ENCODE measurements at regions not wholly inside any gene's neighbourhood (a gene's known extent, or its start where the extent isn't known, plus 50 kb on each side); places are given as distances from the start of the nearest gene placed in this dataset.

DNA sequence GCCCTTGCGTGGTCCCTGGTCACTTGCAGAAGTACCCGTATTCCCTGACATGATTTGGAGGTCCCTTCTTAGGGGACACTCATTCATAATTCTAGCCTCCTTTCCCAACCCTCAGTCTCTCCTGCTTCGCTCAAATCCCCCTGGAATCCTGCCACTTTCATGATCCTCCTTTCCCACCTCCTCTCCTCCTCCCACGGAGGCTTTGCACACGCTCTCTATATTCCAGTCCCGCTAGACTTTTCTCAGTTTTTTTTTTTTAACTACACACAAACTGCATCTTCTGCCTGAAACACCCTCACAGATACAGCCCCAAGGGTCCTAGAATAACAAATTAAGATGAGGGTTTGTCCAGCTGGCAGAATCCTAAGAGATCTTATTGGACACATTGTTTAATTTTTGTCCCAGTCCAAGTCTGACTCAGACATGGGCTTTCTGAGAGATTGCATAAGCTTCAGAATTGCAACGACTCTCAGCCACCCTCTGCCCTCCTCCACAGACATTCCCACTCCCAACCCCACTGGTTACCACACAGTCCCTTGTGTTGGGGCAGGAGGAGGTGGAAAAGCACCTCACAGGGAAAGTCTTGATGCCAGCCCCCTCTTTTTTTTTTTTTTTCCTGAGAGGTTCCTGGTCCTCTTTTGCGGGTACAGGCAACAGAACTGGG is 739.5 kb upstream of the EEF2KMT start:
- in situ Hi-C loops (cut with MboI; ENCODE audit: low sequenced_read_pairs), result no loop called here

- in situ Hi-C loops (cut with MboI; ENCODE audit: low sequenced_read_pairs), result no loop called here
Measured at GRCh38 chr16:5835876-5836275, 738.3 kb upstream of the EEF2KMT start.

DNA sequence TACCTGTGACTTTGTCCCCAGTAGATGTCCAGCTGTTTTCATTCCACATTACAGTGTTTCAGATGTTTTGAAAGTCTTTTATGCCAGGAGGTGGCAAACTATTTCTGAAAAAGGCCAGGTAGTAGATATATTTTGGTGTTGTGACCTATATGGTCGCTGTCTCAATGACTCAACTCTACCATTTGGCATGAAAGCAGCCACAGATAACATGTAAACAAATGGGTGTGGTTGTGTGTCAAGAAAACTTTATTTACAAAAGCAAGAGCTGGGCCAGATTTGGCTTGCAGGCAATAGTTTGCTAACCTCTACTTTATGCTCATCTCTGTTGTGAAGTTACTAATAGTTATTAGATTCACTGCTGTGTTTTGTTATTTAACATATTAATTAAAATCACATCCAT is 728.7 kb upstream of the EEF2KMT start:
- in situ Hi-C loops (cut with MboI; ENCODE audit: low sequenced_read_pairs), result no loop called here

DNA sequence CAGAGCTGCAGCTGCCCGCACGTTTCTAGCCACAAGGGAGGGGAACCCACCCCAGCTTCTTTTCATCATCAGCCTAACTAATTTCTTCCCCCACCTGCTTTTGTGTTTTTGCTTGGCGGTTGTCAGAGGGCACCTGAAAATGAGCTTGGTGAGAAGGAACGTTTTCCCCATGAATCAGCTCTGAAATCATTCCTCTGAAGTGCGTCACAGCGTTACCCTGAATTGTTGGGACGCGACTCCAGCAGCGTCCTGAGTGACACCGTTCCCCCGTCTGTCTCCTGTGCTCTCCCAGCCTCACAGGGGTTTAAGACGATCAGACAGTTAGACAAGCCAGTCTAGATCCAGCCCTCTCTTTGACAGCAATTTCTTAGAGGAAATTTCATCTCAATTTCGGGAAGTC is 722.9 kb upstream of the EEF2KMT start:
- in situ Hi-C loops (cut with MboI; ENCODE audit: low sequenced_read_pairs), result no loop called here

DNA sequence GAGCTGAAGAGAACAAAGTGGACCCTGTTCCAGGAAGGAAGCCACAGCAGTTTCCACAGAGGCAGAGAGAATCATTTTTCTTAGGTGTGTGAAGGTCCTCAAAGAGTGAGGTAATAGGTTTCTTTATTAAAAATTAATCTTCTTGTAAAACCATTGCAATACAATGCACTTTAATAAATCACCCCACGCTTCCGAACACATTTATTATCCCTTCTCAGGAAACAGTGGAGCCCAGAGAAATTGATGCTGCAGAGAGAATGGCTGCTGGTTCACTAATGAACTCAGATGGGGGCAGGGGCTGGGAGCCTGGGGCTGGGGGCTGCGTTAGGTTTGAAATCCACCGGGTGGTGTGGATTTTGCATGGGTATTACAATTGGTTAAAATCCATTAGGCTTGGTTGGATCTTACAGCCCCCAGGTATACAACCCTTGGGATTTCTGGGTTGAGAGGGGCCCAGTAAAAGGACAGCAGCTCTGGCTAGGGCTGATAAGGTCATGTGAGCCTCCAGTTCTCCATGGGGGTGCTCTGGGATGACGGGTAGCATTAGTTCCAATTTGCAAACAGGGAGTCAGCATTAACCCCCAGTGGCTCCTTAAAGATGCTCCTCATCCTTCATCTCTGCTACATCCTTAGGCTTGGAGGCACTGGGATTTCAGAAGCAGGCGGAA is 718.1 kb upstream of the EEF2KMT start:
- in situ Hi-C loops (cut with MboI; ENCODE audit: low sequenced_read_pairs), result no loop called here

DNA sequence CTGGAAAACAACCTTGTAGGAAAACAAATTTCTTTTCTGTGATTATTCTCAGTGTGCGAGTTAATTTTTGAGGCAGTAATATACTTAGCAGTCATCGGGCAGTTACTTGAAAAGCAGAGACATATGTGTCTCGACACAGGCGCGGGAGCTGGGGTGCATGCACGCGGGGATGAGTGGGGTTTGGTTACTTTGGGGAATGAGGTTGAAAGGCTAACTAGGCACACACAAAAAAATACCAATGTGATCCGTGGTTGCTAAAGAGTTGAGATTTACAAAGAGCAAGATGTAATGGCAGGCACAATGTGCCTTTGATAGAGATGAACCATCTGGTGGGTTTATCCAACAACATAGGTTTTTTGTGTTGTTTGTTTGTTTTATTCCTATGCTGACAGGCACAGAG is 703.8 kb upstream of the EEF2KMT start:
- in situ Hi-C loops (cut with MboI; ENCODE audit: low sequenced_read_pairs), result no loop called here

GRCh38 chr16:5793556-5793955 is 696.0 kb upstream of the EEF2KMT start:
- in situ Hi-C loops (cut with MboI; ENCODE audit: low sequenced_read_pairs), result no loop called here

GRCh38 chr16:5791011-5791657 is 693.5 kb upstream of the EEF2KMT start:
- in situ Hi-C loops (cut with MboI; ENCODE audit: low sequenced_read_pairs), result no loop called here

- in situ Hi-C loops (cut with MboI; ENCODE audit: low sequenced_read_pairs), result no loop called here
Measured at GRCh38 chr16:5790512-5790911, 692.9 kb upstream of the EEF2KMT start.

- in situ Hi-C loops (cut with MboI; ENCODE audit: low sequenced_read_pairs), result no loop called here
Measured at GRCh38 chr16:5789033-5789432, 691.4 kb upstream of the EEF2KMT start.

DNA sequence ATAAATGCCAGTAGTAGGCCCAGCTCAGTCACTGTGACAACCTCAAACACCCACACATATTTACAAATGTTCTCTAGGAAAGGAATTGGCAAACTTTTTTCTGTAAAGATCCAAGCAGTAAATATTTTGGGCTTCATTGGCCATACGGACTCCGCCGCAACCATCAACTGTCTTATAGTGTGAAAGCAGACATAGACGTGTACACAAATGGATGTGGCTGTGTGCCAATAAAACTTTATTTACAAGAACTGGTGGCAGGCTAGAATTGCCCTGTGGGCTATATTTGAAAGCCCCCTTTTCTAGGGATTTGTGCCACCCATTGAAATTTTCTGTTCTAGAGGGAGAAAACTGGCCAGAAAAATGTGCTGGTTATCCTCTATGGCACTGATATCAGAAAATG is 683.8 kb upstream of the EEF2KMT start:
- in situ Hi-C loops (cut with MboI; ENCODE audit: low sequenced_read_pairs), result no loop called here

DNA sequence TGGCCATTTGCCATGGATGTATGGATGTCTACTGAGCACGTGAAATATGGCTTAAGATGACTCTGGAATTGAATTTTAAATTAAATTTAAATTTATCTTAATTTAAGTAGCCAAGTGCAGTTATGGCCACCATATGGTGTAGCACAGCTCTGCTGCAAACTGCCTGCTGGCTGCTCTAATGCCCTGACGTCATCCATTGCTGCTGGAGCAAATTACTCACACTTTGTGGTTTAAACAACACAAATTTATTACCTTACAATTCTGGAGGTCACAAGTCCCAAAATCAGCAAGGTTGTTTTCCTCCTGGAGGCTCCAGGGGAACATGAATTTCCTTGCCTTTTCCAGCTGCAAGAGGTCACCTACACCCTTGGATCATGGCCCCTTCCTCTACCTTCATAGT is 679.3 kb upstream of the EEF2KMT start:
- in situ Hi-C loops (cut with MboI; ENCODE audit: low sequenced_read_pairs), result no loop called here

- in situ Hi-C loops (cut with MboI; ENCODE audit: low sequenced_read_pairs), result no loop called here
Measured at GRCh38 chr16:5775916-5776315, 678.3 kb upstream of the EEF2KMT start.

GRCh38 chr16:5770118-5770517 is 672.5 kb upstream of the EEF2KMT start:
- in situ Hi-C loops (cut with MboI; ENCODE audit: low sequenced_read_pairs), result no loop called here

- in situ Hi-C loops (cut with MboI; ENCODE audit: low sequenced_read_pairs), result no loop called here
Measured at GRCh38 chr16:5769513-5769912, 671.9 kb upstream of the EEF2KMT start.

- in situ Hi-C loops (cut with MboI; ENCODE audit: low sequenced_read_pairs), result no loop called here
Measured at GRCh38 chr16:5768445-5768844, 670.9 kb upstream of the EEF2KMT start.

DNA sequence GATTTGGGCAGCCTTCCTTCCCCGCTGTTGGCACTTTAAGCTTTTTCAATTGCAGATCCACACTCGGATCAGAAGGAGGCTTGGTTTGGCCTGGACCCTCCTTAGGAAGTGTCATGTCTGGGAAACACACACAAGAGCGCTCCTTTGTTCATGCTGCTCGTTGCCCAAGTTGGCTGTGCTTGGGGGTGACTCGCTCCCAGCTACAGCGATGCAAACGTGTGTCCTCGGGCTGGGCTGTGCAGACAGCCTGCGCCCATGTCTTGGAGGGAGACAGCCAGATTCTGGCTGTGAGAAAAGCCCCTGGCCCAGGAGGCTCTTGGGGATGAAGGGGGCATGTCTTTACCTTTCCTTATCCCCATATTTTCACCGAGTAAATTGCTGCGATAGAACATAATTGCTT is 665.6 kb upstream of the EEF2KMT start:
- in situ Hi-C loops (cut with MboI; ENCODE audit: low sequenced_read_pairs), result no loop called here

GRCh38 chr16:5762362-5762761 is 664.8 kb upstream of the EEF2KMT start:
- in situ Hi-C loops (cut with MboI; ENCODE audit: low sequenced_read_pairs), result no loop called here

GRCh38 chr16:5761592-5761991 is 664.0 kb upstream of the EEF2KMT start:
- in situ Hi-C loops (cut with MboI; ENCODE audit: low sequenced_read_pairs), result no loop called here

DNA sequence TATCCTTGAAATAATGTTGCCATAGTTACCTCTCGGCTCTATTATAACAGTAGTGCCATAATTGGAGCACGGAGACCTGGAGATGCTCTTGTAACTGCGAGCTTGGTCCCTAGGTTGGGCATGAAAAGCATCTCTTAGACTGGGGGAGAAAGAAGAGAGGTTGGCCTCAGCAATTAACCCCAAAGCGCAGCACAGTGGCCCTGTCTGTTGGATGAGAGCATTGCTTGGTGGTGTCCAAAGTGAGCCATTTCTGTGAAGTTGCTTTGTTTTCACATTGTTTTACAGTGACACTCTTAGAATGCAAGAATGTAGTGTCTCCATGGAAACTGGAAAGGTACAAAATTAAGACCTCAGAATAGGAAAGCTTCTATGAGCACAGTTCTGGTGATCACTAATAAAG is 660.7 kb upstream of the EEF2KMT start:
- in situ Hi-C loops (cut with MboI; ENCODE audit: low sequenced_read_pairs), result no loop called here

GRCh38 chr16:5756969-5757368 is 659.4 kb upstream of the EEF2KMT start:
- in situ Hi-C loops (cut with MboI; ENCODE audit: low sequenced_read_pairs), result no loop called here

- in situ Hi-C loops (cut with MboI; ENCODE audit: low sequenced_read_pairs), result no loop called here
Measured at GRCh38 chr16:5753381-5753780, 655.8 kb upstream of the EEF2KMT start.

Measured in HL-60/S4 (cell line).